ENCODE measurements at regions not wholly inside any gene's neighbourhood (a gene's known extent, or its start where the extent isn't known, plus 50 kb on each side); places are given as distances from the start of the nearest gene placed in this dataset.

GRCh38 chr3:23711916-23712494 lies 93.8 kb upstream of the UBE2E1 start:
- TF ChIP-seq EZH2 (IDR thresholded peaks at IDR 0.05) = no peak
- no peak for TF ChIP-seq POLR2AphosphoS5 (IDR thresholded peaks at IDR 0.05; ENCODE audit: borderline replicate concordance, low read depth, low read length)

All from SK-N-MC (cell line).